NCI-H187 (cell line): ENCODE measurements at regions not wholly inside any gene's neighbourhood (a gene's known extent, or its start where the extent isn't known, plus 50 kb on each side); places are given as distances from the start of the nearest gene placed in this dataset.
"Not testable (repeated sequence)": the region's sequence is repeated elsewhere in the genome, so short reads cannot be mapped to it uniquely, and the experiment has no call there.

Experiments used
- DNase-seq, 2 experiments: peaks; one replicate each; lab custom pipeline; 2025; lab: John Stamatoyannopoulos, UW

DNA sequence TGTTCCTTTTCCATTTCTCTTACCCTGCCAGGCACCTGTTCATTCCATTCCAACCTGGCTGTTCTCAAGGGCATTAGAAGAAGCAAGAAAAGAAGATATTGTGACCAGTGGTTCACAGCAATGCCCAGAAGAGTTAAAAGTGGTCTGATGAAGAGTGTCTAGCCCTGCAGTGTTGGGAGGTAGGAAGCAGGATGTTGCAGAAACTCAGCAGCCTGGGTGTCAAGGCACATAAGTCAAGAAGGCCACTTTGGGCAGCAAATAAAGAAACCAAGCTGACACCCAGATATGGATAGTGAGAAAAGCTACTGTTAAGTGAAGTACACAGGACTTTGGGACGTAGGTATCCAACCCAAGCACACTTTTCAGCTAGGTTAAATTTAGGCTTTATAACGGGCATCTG is 199.9 kb upstream of the SATB1 start:
- no peak for DNase-seq

DNA sequence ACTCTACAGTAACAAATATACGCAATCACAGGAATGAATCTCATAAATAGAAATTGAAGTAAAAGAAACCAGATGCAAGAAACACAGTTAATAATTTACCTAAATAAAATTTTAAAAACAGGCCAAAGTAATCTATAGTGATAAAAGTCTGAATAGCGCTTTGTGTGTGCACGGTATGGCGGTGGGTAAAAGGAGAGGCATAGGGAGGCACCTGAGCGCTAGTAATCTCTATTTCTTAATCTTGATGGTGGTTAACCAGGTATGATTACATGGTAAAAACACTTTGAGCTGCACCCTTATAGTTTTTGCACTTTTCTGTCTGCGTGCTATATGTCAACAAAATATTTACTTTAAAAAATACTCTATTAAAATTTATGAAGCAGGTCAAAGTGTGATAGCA is 198.1 kb upstream of the SATB1 start:
- DNase-seq: no peak

DNA sequence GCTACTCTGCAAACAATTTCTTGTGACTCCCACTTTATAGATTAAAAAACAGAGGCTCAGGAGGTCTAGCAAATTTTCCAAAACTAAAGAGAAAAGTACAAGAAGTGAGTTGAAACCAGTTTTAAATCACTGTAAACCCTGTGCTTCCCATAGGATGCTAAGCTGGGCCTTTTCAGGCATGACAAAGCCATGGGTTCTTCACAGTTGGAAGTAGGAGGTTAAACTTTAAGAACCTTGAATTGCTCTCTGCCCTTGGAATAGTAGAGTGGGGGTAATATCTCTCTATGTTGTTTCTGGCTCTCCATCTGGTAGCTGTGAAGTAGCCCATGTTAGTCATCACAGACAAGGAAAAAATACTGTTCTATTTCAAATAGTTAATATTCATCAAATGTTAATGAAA is 193.6 kb upstream of the SATB1 start:
- no peak for DNase-seq

GRCh38 chr3:18611991-18612390 is 186.9 kb upstream of the SATB1 start:
- no peak for DNase-seq

DNA sequence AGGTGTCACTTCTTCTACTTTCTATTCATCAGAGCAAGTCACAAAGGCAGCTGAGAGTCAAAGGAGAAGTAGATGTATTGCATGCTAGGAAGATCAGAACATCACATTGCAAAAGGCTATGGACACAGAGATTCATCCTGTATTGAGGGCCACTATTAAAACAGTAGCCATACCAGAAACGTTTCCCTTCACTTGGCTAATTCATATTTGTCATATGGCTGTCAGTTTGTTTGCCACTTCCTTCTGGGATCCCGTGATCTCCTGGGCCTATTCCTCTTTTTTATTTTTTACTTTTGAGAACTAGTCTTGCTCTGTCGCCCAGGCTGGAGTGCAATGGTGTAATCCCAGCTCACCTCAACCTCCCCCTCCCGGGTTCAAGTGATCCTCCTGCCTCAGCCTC is 184.0 kb upstream of the SATB1 start:
- no peak for DNase-seq

DNA sequence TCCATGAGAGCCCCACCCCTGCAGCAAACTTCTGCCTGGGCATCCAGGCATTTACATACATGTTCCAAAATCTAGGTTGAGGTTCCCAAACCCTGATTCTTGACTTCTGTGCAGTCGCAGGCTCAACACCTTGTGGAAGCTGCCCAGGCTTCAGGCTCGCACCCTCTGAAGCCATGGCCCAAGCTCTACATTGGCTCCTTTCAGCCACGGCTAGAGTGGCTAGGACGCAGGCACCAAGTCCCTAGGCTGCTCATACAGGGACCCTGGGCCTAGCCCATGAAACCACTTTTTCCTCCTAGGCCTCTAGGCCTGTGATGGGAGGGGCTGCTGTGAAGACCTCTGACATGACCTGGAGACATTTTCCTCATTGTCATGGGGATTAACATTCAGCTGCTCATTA is 172.8 kb upstream of the SATB1 start:
- DNase-seq: no peak

DNA sequence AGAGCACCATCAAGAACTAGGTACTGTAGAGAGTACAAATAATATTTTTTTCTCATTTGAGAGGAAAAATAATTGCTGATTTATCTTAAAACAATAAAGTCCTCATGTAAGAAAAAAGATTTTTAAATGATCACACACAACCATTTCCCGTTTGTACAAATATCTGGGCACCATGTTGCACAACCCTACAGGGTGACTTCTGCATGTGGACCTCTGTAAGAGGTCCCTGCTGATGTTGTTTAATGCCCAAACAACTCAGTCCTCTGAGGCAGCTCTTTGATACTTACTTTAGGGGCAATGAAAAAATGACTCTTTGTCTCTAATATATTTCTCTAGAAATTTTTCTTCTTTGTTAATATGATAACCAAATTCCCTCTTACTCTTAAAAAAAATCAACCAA is 168.1 kb upstream of the SATB1 start:
- no peak for DNase-seq

- no peak for DNase-seq
Measured at GRCh38 chr3:18591120-18591519, 166.0 kb upstream of the SATB1 start.

GRCh38 chr3:18586076-18586475 is 160.9 kb upstream of the SATB1 start:
- no peak for DNase-seq

DNA sequence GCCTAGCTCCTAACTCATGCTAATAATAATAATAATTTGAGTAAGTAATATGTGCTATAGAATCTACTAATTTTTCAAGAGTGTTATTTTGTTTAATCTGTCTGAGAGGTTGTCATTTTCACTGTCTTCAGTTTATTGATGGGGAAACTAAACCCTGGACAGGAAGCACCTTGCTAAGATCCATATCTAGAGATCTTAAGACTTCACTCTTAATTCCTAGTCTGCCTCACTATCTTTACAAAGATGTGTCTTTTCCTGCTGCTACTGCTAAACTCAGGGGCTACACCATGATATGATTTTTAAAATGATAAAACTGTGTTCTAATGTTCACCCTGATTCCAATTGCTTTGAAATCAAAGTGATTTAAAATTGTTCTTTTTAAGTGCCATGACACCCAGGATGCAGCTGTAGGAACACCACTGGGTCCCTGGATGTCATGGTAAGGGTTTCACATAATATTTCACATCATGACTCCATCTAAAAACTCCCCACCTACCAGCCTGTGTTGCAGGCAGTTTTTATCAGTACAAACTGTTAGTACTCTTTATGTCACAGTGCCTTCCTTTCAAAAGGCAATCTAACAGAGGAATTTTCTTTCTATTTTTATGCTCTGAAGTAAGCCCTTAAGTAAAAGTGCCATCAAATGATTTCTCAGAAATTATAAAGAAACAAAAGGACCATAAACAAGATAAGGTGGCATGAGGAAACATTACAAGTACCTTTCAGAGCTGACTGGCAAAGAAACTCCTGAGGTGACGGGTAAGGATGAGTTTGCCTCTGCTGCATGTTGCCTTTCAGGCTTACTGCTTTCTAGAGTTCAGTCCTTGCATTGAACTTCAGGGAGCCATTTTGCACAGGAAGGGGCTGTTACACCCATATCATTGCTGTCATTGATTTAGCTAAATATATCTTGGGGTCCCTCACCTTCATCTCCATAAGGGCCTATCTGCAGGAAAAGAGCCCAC is 160.1 kb upstream of the SATB1 start:
- no peak for DNase-seq

- no peak for DNase-seq
Measured at GRCh38 chr3:18580268-18580667, 155.1 kb upstream of the SATB1 start.

- no peak for DNase-seq
Measured at GRCh38 chr3:18579661-18580060, 154.5 kb upstream of the SATB1 start.

GRCh38 chr3:18575573-18575972 is 150.4 kb upstream of the SATB1 start:
- no peak for DNase-seq

DNA sequence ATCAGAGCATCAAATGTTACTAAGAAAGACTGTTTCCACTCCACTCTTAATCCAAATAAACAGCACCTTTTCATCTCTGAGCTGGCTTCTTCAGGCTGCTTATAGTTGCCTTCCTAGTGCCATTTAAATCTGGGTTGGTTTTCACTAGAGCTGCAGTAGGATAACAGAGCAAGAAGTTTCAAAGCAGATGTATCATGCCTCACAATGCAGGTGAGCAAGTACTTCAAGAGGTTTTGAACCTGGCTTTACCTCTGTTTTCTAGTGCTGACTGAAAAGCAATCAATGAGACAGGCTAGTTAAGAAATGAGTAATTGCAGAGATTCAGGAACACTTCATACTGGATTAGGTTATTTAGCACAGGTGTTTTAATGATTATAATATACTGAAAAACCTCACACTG is 147.7 kb upstream of the SATB1 start:
- DNase-seq: no peak

- DNase-seq: no peak
Measured at GRCh38 chr3:18567293-18567692, 142.2 kb upstream of the SATB1 start.

GRCh38 chr3:18562364-18563154 is 137.4 kb upstream of the SATB1 start:
- no peak for DNase-seq

DNA sequence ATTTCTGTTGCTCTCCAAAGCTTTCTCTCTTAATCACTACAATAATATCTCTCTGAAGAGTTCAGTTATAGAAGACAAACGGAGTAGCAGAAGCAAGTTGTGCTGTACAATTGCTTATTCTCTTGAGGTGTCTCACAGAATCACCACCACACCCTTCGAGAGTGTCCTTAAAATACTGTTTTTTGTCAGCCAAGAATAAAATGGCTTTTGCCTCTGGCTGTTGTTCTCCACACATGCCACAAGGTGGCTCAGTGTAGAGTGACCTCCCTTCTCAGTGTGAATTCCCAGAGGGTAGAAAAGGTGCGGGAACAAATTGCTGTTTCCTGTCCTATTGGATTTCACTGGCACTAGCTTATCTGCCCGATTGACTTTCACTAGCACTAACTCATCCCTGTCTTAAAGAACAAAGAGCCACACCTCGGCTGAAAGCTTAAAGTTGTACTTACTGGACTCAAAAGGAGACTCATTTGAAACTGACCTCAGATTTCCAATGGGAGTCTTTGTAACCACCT is 134.2 kb upstream of the SATB1 start:
- DNase-seq: no peak

- DNase-seq: no peak
Measured at GRCh38 chr3:18558507-18558906, 133.4 kb upstream of the SATB1 start.

GRCh38 chr3:18557216-18557615 is 132.1 kb upstream of the SATB1 start:
- DNase-seq: no peak

GRCh38 chr3:18556503-18557135 is 131.5 kb upstream of the SATB1 start:
- no peak for DNase-seq

GRCh38 chr3:18556001-18556408 is 130.9 kb upstream of the SATB1 start:
- DNase-seq: no peak

GRCh38 chr3:18552579-18553105 is 127.5 kb upstream of the SATB1 start:
- DNase-seq: not testable (repeated sequence)
